ELF-1 (cell line): ENCODE measurements at regions not wholly inside any gene's neighbourhood (a gene's known extent, or its start where the extent isn't known, plus 50 kb on each side); places are given as distances from the start of the nearest gene placed in this dataset.

Source experiments
- DNase-seq: peaks from one replicate; pipeline ENCODE4 v3.0.0-alpha.2; 2016; ENCODE audit warnings: low read depth, low spot score

GRCh38 chr7:156456032-156456431, 184.5 kb upstream of the RNF32 start:
- DNase-seq = no peak

GRCh38 chr7:156450473-156450872, 190.1 kb upstream of the RNF32 start:
- no peak for DNase-seq

GRCh38 chr7:156448918-156449317, 191.7 kb upstream of the RNF32 start:
- no peak for DNase-seq

GRCh38 chr7:156446990-156447389, 193.6 kb upstream of the RNF32 start:
- DNase-seq = no peak

- DNase-seq = no peak
These were observed 194.4 kb upstream of the RNF32 start for GRCh38 chr7:156445997-156446761.

- no peak for DNase-seq
These were observed 198.1 kb upstream of the RNF32 start for GRCh38 chr7:156442516-156442915.

GRCh38 chr7:156440456-156440855, 200.1 kb upstream of the RNF32 start:
- DNase-seq = no peak

GRCh38 chr7:156438011-156438410, 202.6 kb upstream of the RNF32 start:
- DNase-seq = no peak

- DNase-seq = no peak
These were observed 203.5 kb upstream of the RNF32 start for GRCh38 chr7:156437021-156437614.

- DNase-seq = no peak
These were observed 204.9 kb upstream of the RNF32 start for GRCh38 chr7:156435486-156436231.

- no peak for DNase-seq
These were observed 205.9 kb upstream of the RNF32 start for GRCh38 chr7:156434706-156435105.

- no peak for DNase-seq
These were observed 208.6 kb upstream of the RNF32 start for GRCh38 chr7:156432018-156432417.

GRCh38 chr7:156430109-156430508, 210.5 kb upstream of the RNF32 start:
- no peak for DNase-seq

- DNase-seq = no peak
These were observed 211.1 kb upstream of the RNF32 start for GRCh38 chr7:156429514-156429913.

- DNase-seq = no peak
These were observed 216.7 kb upstream of the RNF32 start for GRCh38 chr7:156423876-156424275.

- no peak for DNase-seq
These were observed 220.1 kb upstream of the RNF32 start for GRCh38 chr7:156420496-156420895.

- DNase-seq = no peak
These were observed 220.8 kb upstream of the RNF32 start for GRCh38 chr7:156419782-156420181.

- no peak for DNase-seq
These were observed 238.3 kb upstream of the RNF32 start for GRCh38 chr7:156402255-156402654.

GRCh38 chr7:156401617-156402016, 239.0 kb upstream of the RNF32 start:
- DNase-seq = no peak

- no peak for DNase-seq
These were observed 240.5 kb upstream of the RNF32 start for GRCh38 chr7:156400046-156400445.

GRCh38 chr7:156397249-156397648, 243.3 kb upstream of the RNF32 start:
- no peak for DNase-seq

- DNase-seq = no peak
These were observed 251.4 kb upstream of the RNF32 start for GRCh38 chr7:156389116-156389692.
